ENCODE measurements at regions not wholly inside any gene's neighbourhood (a gene's known extent, or its start where the extent isn't known, plus 50 kb on each side); places are given as distances from the start of the nearest gene placed in this dataset.

DNA sequence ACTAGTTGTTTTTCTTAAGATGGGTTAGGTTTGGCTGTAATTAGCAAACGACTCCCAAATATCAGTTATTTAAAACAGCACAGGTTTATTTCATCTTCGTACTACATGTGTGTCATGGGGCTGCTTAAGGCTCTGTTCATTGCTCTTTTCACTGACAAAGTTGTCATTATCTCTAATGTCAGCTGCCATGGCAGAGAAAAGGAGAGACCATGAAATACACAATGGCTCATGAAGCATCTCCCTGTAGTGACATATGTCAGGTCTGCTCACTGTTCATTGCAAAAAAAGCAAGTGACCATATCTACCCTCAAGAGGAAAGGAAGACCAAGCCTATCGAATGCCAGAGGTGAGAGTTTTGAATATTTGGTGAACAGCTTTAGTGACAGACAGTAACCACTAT lies 52.2 kb upstream of the PCDH7 start:
- TF ChIP-seq FOXP2 (optimal IDR thresholded peaks at IDR 0.05; ENCODE audit: borderline replicate concordance, extremely low read depth, extremely low read length, insufficient read depth) (no peak), TAF1 (IDR thresholded peaks at IDR 0.05; ENCODE audit: borderline replicate concordance, insufficient read depth, low read length) (no peak), SIN3A (IDR thresholded peaks at IDR 0.05; ENCODE audit: borderline replicate concordance, insufficient read depth, low read length) (no peak), POLR2AphosphoS5 (IDR thresholded peaks at IDR 0.05; ENCODE audit: low read depth, low read length) (no peak), REST (IDR thresholded peaks at IDR 0.05; ENCODE audit: insufficient read depth in 1 of 2, low read depth in 2 of 2, low read length in 2 of 2) (no peak)

GRCh38 chr4:30670206-30670605 lies 50.0 kb upstream of the PCDH7 start:
- no peak for TF ChIP-seq TAF1 (IDR thresholded peaks at IDR 0.05; ENCODE audit: borderline replicate concordance, insufficient read depth, low read length)
- TF ChIP-seq SIN3A (IDR thresholded peaks at IDR 0.05; ENCODE audit: borderline replicate concordance, insufficient read depth, low read length) = no peak
- TF ChIP-seq FOXP2 (optimal IDR thresholded peaks at IDR 0.05; ENCODE audit: borderline replicate concordance, extremely low read depth, extremely low read length, insufficient read depth) = no peak
- TF ChIP-seq POLR2AphosphoS5 (IDR thresholded peaks at IDR 0.05; ENCODE audit: low read depth, low read length) = no peak
- TF ChIP-seq REST (IDR thresholded peaks at IDR 0.05; ENCODE audit: insufficient read depth in 1 of 2, low read depth in 2 of 2, low read length in 2 of 2) = no peak

Measured in PFSK-1 (cell line).